ENCODE measurements at regions not wholly inside any gene's neighbourhood (a gene's known extent, or its start where the extent isn't known, plus 50 kb on each side); places are given as distances from the start of the nearest gene placed in this dataset.

- no peak for DNase-seq (ENCODE audit: low read depth)
Measured at GRCh38 chr4:22336822-22337221, 179.0 kb downstream of the ADGRA3 start.

- peak; percentile 8 for DNase-seq (ENCODE audit: low read depth)
Measured at GRCh38 chr4:22334155-22334554, 181.7 kb downstream of the ADGRA3 start.

DNA sequence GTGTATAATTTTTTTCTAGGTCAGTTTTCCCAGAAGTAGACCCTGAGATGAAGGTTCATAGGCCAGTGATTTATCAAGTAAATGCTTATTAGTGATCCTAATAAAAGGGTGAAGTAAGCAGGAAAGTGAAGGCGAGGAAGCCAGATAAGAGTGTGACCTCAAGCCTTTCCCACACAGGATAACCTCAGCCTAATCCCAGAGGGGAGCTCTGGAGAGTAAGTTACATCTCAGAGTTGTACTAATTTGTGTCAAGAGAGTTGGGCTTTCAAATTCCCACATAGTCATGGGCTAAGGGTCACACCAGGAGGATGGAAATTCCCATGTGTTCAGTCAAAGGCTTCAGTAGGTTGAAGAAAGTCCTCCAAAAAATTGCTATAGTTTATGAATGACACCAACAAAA, 191.4 kb downstream of the ADGRA3 start:
- DNase-seq (ENCODE audit: low read depth) = no peak

GRCh38 chr4:22323691-22324090, 192.2 kb downstream of the ADGRA3 start:
- no peak for DNase-seq (ENCODE audit: low read depth)

GRCh38 chr4:22322996-22323395, 192.9 kb downstream of the ADGRA3 start:
- DNase-seq (ENCODE audit: low read depth) = no peak

DNA sequence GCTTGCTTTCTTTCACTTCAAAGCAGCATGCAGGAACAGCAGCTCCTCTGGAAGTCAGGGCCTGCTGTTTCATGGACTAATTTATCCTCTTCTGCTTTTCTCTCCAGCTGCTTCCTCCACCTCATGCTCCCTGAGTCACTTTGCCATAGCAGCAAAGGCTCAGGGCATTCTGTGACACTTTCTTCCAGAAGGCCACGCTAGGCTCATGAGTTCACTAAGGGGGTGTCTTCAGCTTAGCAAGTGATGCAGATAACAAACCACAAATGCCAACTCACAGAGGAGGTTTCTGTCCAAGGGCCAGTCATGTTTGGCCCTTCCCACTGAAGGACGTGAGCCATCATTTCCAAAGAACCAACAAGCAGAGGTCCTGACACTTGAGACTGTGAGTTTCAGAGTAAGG, 200.2 kb downstream of the ADGRA3 start:
- no peak for DNase-seq (ENCODE audit: low read depth)

DNA sequence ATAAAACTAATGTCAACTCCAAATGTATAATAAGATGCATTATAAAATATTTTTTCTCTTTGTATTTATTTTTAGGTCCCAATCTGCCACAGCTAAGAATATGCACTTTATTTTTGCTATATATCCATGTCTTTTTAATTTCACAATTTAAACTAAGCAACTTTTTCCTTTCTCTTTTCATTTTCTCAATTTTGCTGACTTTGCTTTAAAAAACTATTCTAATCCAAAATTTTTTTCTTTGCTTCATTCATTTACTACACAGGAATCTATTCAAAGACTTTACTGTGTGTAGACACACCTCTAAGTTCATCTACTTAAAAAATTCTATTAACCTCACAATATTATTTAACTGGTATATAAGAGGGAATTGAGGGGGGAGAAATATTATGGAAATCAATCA, 201.9 kb downstream of the ADGRA3 start:
- no peak for DNase-seq (ENCODE audit: low read depth)

- DNase-seq (ENCODE audit: low read depth) = no peak
Measured at GRCh38 chr4:22312113-22312512, 203.8 kb downstream of the ADGRA3 start.

DNA sequence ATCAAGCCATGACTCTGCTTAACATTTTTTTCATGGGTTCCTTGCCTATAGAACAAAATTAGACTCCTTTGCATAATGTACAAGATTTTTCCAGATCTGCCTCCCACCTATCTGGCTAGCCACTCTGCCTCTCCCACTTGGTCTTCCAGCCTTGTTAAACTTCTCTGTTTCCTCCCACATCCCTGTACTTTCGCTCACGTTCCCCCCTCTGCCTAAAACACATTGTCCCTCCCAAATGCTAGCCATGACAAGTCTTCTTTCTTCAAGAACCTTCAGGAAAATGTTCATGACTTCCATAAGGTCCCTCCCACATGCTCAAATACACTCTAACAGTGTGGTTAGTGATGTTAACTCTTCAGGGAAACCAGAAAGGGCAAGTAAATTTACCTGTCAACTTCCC, 214.6 kb downstream of the ADGRA3 start:
- DNase-seq (ENCODE audit: low read depth) = no peak

DNA sequence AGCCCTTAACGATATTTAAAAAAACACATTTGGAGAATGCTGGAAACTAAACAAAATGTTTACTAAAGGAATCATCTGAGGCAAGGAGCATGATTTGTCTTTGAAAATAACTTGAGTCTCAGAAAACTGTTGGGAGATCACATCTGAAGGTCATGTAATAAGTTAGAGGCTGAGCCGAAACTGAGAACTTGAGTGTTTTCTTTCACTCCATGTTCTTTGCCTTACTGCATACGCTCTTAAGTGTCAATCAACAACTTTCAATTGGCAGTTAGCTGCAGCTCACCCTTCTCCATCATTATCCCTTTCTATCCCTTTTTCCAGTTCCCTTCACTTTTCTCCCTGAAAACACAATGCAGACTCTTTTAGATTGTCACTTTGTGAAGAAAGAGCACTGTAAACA, 216.2 kb downstream of the ADGRA3 start:
- DNase-seq (ENCODE audit: low read depth) = no peak

DNA sequence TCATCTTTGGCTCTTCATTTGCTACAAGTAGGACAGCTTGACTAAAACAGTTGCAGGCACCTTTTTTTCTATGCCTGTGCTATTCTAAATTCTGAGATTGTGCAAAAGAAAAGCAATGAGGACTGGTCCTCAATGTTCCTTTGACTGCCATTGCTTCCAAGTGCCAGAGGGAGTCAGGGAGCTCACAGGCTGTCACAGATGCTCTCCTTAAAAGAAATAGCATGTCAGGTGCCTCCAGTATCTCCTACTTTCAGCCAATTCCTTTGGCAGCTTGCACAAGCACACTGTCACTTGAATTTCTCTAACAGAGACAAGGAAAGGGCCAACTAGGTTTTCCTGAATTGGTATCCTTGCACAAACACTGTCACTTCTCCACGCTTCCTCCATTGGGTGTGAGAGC, 228.2 kb downstream of the ADGRA3 start:
- no peak for DNase-seq (ENCODE audit: low read depth)

GRCh38 chr4:22268350-22269025, 247.4 kb downstream of the ADGRA3 start:
- DNase-seq (ENCODE audit: low read depth) = no peak

GRCh38 chr4:22264261-22264660, 251.6 kb downstream of the ADGRA3 start:
- DNase-seq (ENCODE audit: low read depth) = no peak

DNA sequence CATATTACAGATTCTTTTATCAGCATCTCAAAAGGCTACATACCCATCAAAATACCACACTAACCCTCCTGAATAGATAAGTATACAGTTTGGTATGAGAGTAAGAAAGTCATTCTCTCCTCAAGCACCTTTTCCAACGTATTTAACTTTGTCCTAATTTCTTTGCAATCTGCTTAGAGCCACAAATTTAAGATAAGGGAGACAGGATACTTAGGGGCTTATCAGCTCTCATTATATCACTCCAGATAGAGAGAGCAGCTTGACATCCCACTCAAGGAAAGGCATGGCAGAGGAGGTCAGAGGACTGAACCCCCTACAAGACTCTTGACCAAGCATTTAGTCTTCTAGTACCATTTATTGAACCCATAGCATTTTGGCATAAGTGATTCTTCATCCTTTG, 262.4 kb downstream of the ADGRA3 start:
- no peak for DNase-seq (ENCODE audit: low read depth)

DNA sequence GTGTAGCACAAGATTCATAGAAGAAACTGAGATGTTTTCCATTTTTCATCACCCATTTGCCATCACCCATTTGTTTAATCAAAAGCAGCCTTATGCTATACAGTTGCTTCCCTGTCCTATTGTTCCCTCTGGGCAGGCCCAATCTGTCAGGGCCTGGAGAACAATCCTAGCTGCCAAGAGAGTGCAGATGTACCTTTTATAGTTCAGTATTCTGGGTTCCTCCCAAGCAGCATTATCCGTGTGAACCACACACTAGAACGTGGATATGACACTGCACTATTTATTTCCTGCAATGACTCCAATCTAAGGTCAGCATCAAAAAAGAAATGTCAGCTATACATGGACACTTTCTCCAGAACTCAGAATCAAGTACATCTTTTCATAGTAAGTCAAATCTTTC, 269.0 kb downstream of the ADGRA3 start:
- no peak for DNase-seq (ENCODE audit: low read depth)

GRCh38 chr4:22245294-22245693, 270.6 kb downstream of the ADGRA3 start:
- DNase-seq (ENCODE audit: low read depth) = no peak

GRCh38 chr4:22241415-22241814, 274.5 kb downstream of the ADGRA3 start:
- no peak for DNase-seq (ENCODE audit: low read depth)

DNA sequence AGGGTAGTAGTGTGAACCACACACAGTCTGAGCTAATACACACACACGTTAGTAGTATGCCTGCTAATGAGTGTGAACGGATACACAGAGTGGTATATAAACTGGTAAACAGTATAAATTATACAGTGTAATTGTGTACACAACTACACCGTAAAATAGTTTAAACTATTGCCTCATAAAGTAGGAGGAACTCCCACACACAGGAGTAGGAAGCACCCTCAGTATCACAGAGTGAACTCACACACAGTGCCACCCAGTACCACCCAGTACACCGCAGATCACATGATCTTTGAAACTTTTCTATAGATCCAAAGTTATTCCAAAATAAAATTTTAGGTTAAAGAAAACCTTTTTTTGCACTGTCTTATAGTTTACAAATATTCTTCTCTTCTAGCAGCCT, 275.1 kb downstream of the ADGRA3 start:
- no peak for DNase-seq (ENCODE audit: low read depth)

- no peak for DNase-seq (ENCODE audit: low read depth)
Measured at GRCh38 chr4:22238742-22239141, 277.1 kb downstream of the ADGRA3 start.

DNA sequence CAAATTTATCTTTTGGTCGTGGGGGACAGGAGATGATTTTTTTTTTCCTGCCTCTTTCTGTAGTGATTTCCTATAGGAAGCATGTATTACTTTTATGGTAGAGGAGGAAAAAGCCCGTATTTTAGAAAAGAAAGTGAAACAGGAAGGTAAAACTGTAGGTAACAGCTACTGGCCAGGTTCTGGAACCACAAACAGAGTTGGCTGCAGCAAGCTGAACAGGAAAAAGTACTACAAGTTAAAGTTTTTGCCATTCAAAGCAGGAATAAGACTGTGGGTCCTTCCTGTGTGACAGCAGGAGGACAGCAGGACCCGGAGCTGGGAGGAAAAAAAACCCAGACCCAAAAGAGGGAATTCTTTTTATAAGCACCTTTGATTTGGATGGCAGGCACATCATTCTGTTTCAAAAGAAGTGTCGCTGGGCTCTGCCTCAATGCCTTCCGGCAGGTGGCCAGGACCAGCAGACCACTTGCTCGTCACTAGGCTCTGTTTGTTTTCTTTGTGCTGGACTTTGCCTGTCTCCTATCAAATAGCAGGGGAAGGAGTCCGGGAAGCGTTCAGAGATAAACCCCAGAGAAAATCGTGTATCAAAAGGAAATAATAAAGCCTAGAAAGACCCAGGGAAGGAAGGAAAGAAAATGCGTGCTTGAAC, 277.9 kb downstream of the ADGRA3 start:
- no peak for DNase-seq (ENCODE audit: low read depth)

DNA sequence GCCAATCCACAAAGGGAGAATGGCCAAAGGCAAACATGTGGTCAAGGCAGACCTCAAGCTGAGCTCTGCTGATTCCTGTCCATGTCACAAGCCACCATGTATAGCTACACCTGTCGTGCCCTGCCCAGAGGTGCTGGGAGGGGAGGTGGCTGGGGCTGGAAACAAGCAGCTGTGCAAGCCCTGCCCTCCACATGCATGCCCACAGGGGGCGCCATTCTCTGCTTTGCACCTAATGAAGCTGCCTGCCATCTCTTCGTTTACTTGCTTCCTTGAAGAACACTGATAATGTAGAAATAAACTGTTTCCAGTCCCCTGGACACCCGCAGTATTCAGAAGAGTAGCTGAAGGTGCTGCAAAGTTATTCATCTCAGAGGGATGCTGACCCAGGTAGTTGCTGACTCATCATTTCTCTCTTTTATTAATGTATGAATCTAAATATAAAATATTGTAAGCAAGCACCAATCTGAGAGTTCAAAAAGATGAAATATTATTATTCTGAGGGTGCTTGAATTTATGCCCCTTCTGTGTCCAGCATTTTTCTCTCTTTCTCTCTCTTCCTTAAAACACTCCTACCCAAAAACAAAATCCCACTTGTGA, 278.6 kb downstream of the ADGRA3 start:
- no peak for DNase-seq (ENCODE audit: low read depth)

GRCh38 chr4:22235698-22236097, 280.2 kb downstream of the ADGRA3 start:
- DNase-seq (ENCODE audit: low read depth) = no peak

DNA sequence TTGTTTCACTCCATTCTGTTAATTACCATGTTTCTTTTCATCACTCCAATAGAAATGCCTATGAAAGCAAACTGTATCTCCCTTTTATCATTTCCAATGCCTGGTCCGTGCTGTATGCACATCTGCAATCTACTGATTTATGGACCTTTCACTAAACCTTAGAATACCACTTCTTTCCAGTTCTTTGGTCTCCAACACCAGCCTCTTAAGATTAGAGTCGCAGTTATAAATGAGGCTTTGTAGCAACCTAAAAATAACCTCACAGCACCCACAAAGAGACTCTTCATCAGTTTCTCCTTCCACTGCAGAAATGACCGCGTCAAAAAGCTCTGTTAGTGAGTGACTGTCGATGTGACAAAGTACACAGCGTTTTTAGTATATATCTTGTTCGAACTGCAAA, 282.6 kb downstream of the ADGRA3 start:
- no peak for DNase-seq (ENCODE audit: low read depth)

DNA sequence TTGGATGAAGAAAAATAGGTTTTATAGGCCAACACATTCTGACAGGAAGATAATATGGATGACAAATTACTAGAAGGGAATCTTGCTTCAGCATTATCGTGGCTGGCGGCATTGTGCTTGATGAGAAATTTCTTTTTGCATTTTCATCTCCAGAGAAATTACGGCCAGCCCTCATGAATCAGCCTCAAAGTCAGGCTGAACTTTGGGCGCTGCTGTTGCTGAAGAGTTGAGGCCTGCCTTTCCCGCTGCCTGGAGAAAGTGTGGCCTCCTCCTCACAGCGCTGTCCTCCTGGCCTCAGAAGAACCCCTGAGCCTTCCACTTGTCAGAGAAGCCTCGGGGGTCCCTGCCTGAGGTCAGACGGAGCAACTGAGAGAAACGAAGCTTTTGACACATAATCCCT, 272.4 kb upstream of the KCNIP4 start:
- DNase-seq (ENCODE audit: low read depth) = no peak
